Islet of Langerhans (tissue), 1 donor: ENCODE measurements at regions not wholly inside any gene's neighbourhood (a gene's known extent, or its start where the extent isn't known, plus 50 kb on each side); places are given as distances from the start of the nearest gene placed in this dataset.
"Not testable (repeated sequence)": the region's sequence is repeated elsewhere in the genome, so short reads cannot be mapped to it uniquely, and the experiment has no call there.

Source experiments
- FAIRE-seq: peaks from one replicate; lab custom pipeline; 2011; peaks lifted over from hg19 to GRCh38; lab: Jason Lieb, UNC

- FAIRE-seq = no peak
These were observed 422.7 kb downstream of the CD83 start for GRCh38 chr6:14540276-14540675.

- no peak for FAIRE-seq
These were observed 423.4 kb downstream of the CD83 start for GRCh38 chr6:14540810-14541540.

GRCh38 chr6:14542670-14543366 lies 425.2 kb downstream of the CD83 start:
- FAIRE-seq = no peak

GRCh38 chr6:14543971-14544585 lies 426.5 kb downstream of the CD83 start:
- no peak for FAIRE-seq

GRCh38 chr6:14544666-14545065 lies 427.1 kb downstream of the CD83 start:
- FAIRE-seq = no peak

- no peak for FAIRE-seq
These were observed 427.9 kb downstream of the CD83 start for GRCh38 chr6:14545496-14545895.

GRCh38 chr6:14546036-14546435 lies 428.5 kb downstream of the CD83 start:
- no peak for FAIRE-seq

- no peak for FAIRE-seq
These were observed 429.9 kb downstream of the CD83 start for GRCh38 chr6:14547284-14547998.

GRCh38 chr6:14549304-14549770 lies 431.8 kb downstream of the CD83 start:
- FAIRE-seq = no peak

- no peak for FAIRE-seq
These were observed 432.3 kb downstream of the CD83 start for GRCh38 chr6:14549871-14550270.

GRCh38 chr6:14550410-14550809 lies 432.8 kb downstream of the CD83 start:
- FAIRE-seq = no peak

GRCh38 chr6:14550822-14551221 lies 433.2 kb downstream of the CD83 start:
- FAIRE-seq = no peak

GRCh38 chr6:14551601-14552000 lies 434.0 kb downstream of the CD83 start:
- FAIRE-seq = not testable (repeated sequence)

- no peak for FAIRE-seq
These were observed 435.3 kb downstream of the CD83 start for GRCh38 chr6:14552891-14553290.

GRCh38 chr6:14553515-14553914 lies 435.9 kb downstream of the CD83 start:
- FAIRE-seq = no peak

- no peak for FAIRE-seq
These were observed 438.2 kb downstream of the CD83 start for GRCh38 chr6:14555804-14556203.

GRCh38 chr6:14559746-14560536 lies 442.4 kb downstream of the CD83 start:
- peak; percentile 73 for FAIRE-seq

- FAIRE-seq = not testable (repeated sequence)
These were observed 444.0 kb downstream of the CD83 start for GRCh38 chr6:14561563-14561962.

- no peak for FAIRE-seq
These were observed 450.3 kb downstream of the CD83 start for GRCh38 chr6:14567842-14568241.

- FAIRE-seq = no peak
These were observed 451.8 kb downstream of the CD83 start for GRCh38 chr6:14569394-14569793.

- FAIRE-seq = not testable (repeated sequence)
These were observed 452.3 kb downstream of the CD83 start for GRCh38 chr6:14569874-14570273.

GRCh38 chr6:14571001-14571400 lies 453.4 kb downstream of the CD83 start:
- FAIRE-seq = no peak
